IMR-90 (cell line): ENCODE measurements at regions not wholly inside any gene's neighbourhood (a gene's known extent, or its start where the extent isn't known, plus 50 kb on each side); places are given as distances from the start of the nearest gene placed in this dataset.

Experiments used
- CEBPB ChIP-seq: IDR thresholded peaks from 2 replicates; pipeline ENCODE4 v1.6.1; 2012; ENCODE audit warnings: low read depth, low read length, improper control_type of control experiment
- CTCF ChIP-seq: conservative IDR thresholded peaks from 2 replicates; pipeline ENCODE4 v1.5.1; 2012; ENCODE audit warnings: mild to moderate bottlenecking, low read depth, low read length, improper control_type of control experiment

- TF ChIP-seq CEBPB (no peak), CTCF (no peak)
These were observed 212.2 kb upstream of the RAB4A start for GRCh38 chr1:229058729-229059128.
